ENCODE measurements at regions not wholly inside any gene's neighbourhood (a gene's known extent, or its start where the extent isn't known, plus 50 kb on each side); places are given as distances from the start of the nearest gene placed in this dataset.
"Not testable (repeated sequence)": the region's sequence is repeated elsewhere in the genome, so short reads cannot be mapped to it uniquely, and the experiment has no call there.

- DNase-seq = no peak
- Mint-ChIP-seq H3K4me1 (no peaks in the 10 kb centered on the region), H3K4me3 (no peak overlapping the region), H3K9me3 (peaks cover 2% of the 10 kb centered on the region), H3K27ac (no peak overlapping the region), H3K27me3 (no peaks in the 10 kb centered on the region), H3K36me3 (no peaks in the 10 kb centered on the region)
- POLR2A ChIA-PET = no interaction called here
- ATAC-seq (ENCODE audit: low read depth) = no peak
Observed at GRCh38 chr13:90276216-90276615, 1071.3 kb upstream of the MIR17HG start.

DNA sequence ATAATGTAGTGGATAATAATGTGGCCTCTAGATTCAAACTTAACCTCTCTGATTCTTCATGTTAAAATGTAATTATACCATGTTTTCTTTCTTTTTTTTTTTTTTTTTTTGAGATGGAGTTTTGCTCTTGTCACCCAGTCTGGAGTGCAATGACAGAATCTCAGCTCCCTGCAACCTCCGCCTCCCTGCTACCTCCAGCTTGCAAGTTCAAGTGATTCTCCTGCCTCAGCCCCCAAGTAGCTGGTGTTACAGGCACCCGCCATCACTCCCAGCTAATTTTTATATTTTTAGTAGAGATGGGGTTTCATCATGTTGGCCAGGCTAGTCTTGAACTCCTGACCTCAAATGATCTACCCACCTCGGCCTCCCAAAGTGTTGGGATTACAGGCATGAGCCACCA is 1069.3 kb upstream of the MIR17HG start:
- H3K9me3 Mint-ChIP-seq; POLR2A ChIA-PET; H3K4me3 Mint-ChIP-seq; H3K4me1 Mint-ChIP-seq; H3K27ac Mint-ChIP-seq; DNase-seq; H3K36me3 Mint-ChIP-seq; H3K27me3 Mint-ChIP-seq; ATAC-seq (ENCODE audit: low read depth): not testable (repeated sequence)

DNA sequence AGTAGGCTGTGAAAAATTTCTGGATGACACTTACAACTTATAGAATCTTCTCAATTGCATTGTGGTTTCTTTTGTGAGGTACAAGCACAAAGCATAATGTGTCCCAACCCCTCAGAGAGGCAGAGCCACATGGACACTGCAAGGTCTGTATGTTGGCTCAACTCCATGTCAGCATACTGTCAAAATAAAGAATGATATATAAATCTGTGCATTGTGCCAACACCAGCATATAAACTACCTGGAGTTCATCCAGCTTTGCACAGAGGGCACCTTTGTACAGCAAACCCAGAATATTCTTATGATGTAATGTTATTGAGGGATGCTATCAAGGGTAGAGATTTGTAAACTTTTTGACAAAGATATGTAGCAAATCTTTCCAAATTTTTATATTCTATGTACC is 1065.8 kb upstream of the MIR17HG start:
- POLR2A ChIA-PET = no interaction called here
- no peaks in the 10 kb centered on the region for H3K36me3 Mint-ChIP-seq

GRCh38 chr13:90287521-90287920 is 1060.0 kb upstream of the MIR17HG start:
- no peaks in the 10 kb centered on the region for H3K4me1 Mint-ChIP-seq
- ATAC-seq (ENCODE audit: low read depth) (no peak), DNase-seq (no peak)
- H3K27me3 Mint-ChIP-seq = no peaks in the 10 kb centered on the region
- peaks cover 4% of the 10 kb centered on the region for H3K9me3 Mint-ChIP-seq
- no peak overlapping the region for H3K4me3 Mint-ChIP-seq
- POLR2A ChIA-PET = no interaction called here
- H3K36me3 Mint-ChIP-seq = no peaks in the 10 kb centered on the region
- H3K27ac Mint-ChIP-seq = no peak overlapping the region

More for the DNA sequence above, 1065.8 kb upstream of the MIR17HG start:
- DNase-seq (no peak), ATAC-seq (ENCODE audit: low read depth) (no peak)
- H3K9me3 Mint-ChIP-seq = peaks cover 1% of the 10 kb centered on the region
- no peaks in the 10 kb centered on the region for H3K27me3 Mint-ChIP-seq
- H3K4me1 Mint-ChIP-seq = no peaks in the 10 kb centered on the region
- H3K4me3 Mint-ChIP-seq = no peak overlapping the region
- no peak overlapping the region for H3K27ac Mint-ChIP-seq

DNA sequence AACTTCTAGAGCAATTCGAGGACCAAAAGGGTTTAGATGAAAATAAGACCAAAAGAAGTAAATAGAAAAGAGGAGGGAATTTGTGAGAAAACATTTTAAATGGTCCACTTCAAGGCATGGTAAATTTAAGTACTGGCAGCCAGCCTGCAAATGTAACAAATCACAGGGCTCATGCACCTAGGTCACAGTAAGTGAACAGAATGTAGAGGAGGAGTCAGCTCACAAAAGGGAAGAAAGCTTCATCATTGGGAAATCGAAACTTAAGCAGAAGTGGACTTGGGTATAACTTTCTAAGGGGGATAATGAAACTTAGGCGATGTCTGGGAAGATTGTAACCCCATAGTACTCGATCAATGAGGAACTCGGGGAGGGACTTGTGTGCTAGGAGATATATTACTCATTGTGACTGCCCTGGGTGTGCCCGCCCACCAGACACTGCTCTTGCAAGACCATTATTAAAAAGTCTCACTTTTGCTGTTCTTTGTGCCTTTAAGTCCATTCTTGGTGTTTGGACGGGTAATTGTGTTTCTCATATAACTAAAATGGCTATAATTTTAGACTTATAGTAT is 1053.6 kb upstream of the MIR17HG start:
- H3K9me3 Mint-ChIP-seq = peaks cover 2% of the 10 kb centered on the region
- H3K27ac Mint-ChIP-seq = no peak overlapping the region
- H3K27me3 Mint-ChIP-seq = no peaks in the 10 kb centered on the region
- DNase-seq (no peak), ATAC-seq (ENCODE audit: low read depth) (no peak)
- no peak overlapping the region for H3K4me3 Mint-ChIP-seq
- POLR2A ChIA-PET = no interaction called here
- no peaks in the 10 kb centered on the region for H3K4me1 Mint-ChIP-seq
- no peaks in the 10 kb centered on the region for H3K36me3 Mint-ChIP-seq

GRCh38 chr13:90299238-90299637 is 1048.2 kb upstream of the MIR17HG start:
- ATAC-seq (ENCODE audit: low read depth) (no peak), DNase-seq (no peak)
- Mint-ChIP-seq H3K9me3 (peaks cover 3% of the 10 kb centered on the region), H3K4me1 (no peaks in the 10 kb centered on the region), H3K4me3 (no peak overlapping the region), H3K36me3 (no peaks in the 10 kb centered on the region), H3K27me3 (no peaks in the 10 kb centered on the region), H3K27ac (no peak overlapping the region)
- POLR2A ChIA-PET = no interaction called here

DNA sequence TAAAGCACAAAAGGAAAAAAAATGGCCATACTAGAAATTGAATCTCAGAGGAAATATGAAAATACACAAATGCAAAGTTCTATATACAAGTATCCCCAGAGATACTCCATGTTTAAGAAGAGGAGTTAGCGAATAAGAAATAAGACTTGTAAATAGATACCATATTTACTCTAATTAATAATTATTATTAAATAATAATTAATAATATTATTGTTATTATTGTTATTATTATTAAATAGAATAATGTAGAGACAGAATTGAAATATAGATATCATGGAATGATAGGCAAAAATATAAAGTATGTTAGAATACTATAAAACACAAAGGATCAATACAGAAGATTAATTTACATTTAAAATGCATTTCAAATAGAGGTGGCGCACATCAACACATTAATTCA is 1047.5 kb upstream of the MIR17HG start:
- Mint-ChIP-seq H3K9me3 (peaks cover 3% of the 10 kb centered on the region), H3K36me3 (no peaks in the 10 kb centered on the region), H3K27ac (no peak overlapping the region), H3K4me1 (no peaks in the 10 kb centered on the region), H3K4me3 (no peak overlapping the region), H3K27me3 (no peaks in the 10 kb centered on the region)
- ATAC-seq (ENCODE audit: low read depth) = no peak
- DNase-seq = no peak
- POLR2A ChIA-PET = no interaction called here

- ATAC-seq (ENCODE audit: low read depth) = no peak
- no peaks in the 10 kb centered on the region for H3K4me1 Mint-ChIP-seq
- POLR2A ChIA-PET = no interaction called here
- H3K9me3 Mint-ChIP-seq = peaks cover 5% of the 10 kb centered on the region
- no peaks in the 10 kb centered on the region for H3K36me3 Mint-ChIP-seq
- no peak for DNase-seq
- no peak overlapping the region for H3K4me3 Mint-ChIP-seq
- H3K27me3 Mint-ChIP-seq = no peaks in the 10 kb centered on the region
- no peak overlapping the region for H3K27ac Mint-ChIP-seq
Observed at GRCh38 chr13:90302107-90302506, 1045.4 kb upstream of the MIR17HG start.

- Mint-ChIP-seq H3K4me1 (no peaks in the 10 kb centered on the region), H3K27ac (no peak overlapping the region), H3K4me3 (no peak overlapping the region), H3K9me3 (peaks cover 2% of the 10 kb centered on the region), H3K36me3 (no peaks in the 10 kb centered on the region), H3K27me3 (no peaks in the 10 kb centered on the region)
- ATAC-seq (ENCODE audit: low read depth) (no peak), DNase-seq (no peak)
- POLR2A ChIA-PET = no interaction called here
Observed at GRCh38 chr13:90305796-90306195, 1041.7 kb upstream of the MIR17HG start.

GRCh38 chr13:90307136-90307535 is 1040.4 kb upstream of the MIR17HG start:
- Mint-ChIP-seq H3K36me3 (no peaks in the 10 kb centered on the region), H3K4me1 (no peaks in the 10 kb centered on the region), H3K9me3 (peaks cover 2% of the 10 kb centered on the region), H3K4me3 (no peak overlapping the region), H3K27ac (no peak overlapping the region), H3K27me3 (no peaks in the 10 kb centered on the region)
- ATAC-seq (ENCODE audit: low read depth) (no peak), DNase-seq (no peak)
- POLR2A ChIA-PET = no interaction called here

- DNase-seq = no peak
- Mint-ChIP-seq H3K4me1 (no peaks in the 10 kb centered on the region), H3K4me3 (no peak overlapping the region), H3K27ac (no peak overlapping the region), H3K9me3 (peaks cover 1% of the 10 kb centered on the region), H3K36me3 (no peaks in the 10 kb centered on the region), H3K27me3 (no peaks in the 10 kb centered on the region)
- POLR2A ChIA-PET = no interaction called here
- no peak for ATAC-seq (ENCODE audit: low read depth)
Observed at GRCh38 chr13:90308249-90308648, 1039.2 kb upstream of the MIR17HG start.

- Mint-ChIP-seq H3K9me3 (peaks cover 3% of the 10 kb centered on the region), H3K4me1 (no peaks in the 10 kb centered on the region), H3K4me3 (no peak overlapping the region), H3K36me3 (no peaks in the 10 kb centered on the region), H3K27me3 (no peaks in the 10 kb centered on the region), H3K27ac (no peak overlapping the region)
- no peak for DNase-seq
- no peak for ATAC-seq (ENCODE audit: low read depth)
- POLR2A ChIA-PET = no interaction called here
Observed at GRCh38 chr13:90311929-90312328, 1035.6 kb upstream of the MIR17HG start.

DNA sequence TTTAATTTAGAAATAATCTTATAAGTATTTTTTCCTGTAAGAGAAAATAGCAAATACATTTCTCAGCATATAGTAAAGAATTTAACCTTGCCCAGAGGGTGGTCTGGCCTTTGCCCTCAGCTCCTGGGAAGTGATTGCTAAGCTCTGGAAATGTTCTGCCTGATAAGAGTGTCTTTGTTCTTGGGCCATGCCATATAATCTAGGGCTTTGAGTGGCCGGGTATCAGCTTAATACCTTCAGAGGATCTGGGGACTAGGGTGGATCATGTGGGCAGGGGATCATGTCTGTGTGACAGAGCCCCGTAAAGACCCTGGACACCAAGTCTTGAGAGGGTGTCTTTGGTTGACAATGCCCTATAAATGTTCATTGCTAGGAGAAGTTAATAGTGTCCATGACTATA is 1032.4 kb upstream of the MIR17HG start:
- peaks cover 3% of the 10 kb centered on the region for H3K9me3 Mint-ChIP-seq
- no peak for DNase-seq
- H3K36me3 Mint-ChIP-seq = no peaks in the 10 kb centered on the region
- H3K4me1 Mint-ChIP-seq = no peaks in the 10 kb centered on the region
- no peak for ATAC-seq (ENCODE audit: low read depth)
- no peaks in the 10 kb centered on the region for H3K27me3 Mint-ChIP-seq
- H3K4me3 Mint-ChIP-seq = no peak overlapping the region
- H3K27ac Mint-ChIP-seq = no peak overlapping the region
- POLR2A ChIA-PET = no interaction called here

DNA sequence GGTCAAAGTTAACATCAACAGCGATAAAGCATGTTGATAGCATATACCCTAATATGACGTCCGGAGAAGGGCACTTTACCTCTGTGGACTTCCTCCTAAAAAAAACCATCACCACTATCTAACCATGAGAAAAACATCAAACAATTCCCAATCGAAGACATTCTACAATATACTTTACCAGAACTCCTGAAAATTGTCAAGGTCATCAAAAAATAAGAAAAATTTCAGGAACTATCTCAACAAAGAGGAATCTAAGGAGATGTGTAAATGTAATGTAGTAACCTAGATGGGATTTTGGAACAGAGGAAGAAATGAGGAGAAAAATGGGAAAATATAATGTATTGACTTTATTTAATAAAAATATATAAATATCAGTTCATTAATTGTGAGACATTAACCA is 1026.8 kb upstream of the MIR17HG start:
- ATAC-seq (ENCODE audit: low read depth) (no peak), DNase-seq (no peak)
- Mint-ChIP-seq H3K27me3 (no peaks in the 10 kb centered on the region), H3K27ac (no peak overlapping the region), H3K36me3 (no peaks in the 10 kb centered on the region), H3K4me3 (no peak overlapping the region), H3K9me3 (peaks cover 2% of the 10 kb centered on the region), H3K4me1 (no peaks in the 10 kb centered on the region)
- POLR2A ChIA-PET = no interaction called here

DNA sequence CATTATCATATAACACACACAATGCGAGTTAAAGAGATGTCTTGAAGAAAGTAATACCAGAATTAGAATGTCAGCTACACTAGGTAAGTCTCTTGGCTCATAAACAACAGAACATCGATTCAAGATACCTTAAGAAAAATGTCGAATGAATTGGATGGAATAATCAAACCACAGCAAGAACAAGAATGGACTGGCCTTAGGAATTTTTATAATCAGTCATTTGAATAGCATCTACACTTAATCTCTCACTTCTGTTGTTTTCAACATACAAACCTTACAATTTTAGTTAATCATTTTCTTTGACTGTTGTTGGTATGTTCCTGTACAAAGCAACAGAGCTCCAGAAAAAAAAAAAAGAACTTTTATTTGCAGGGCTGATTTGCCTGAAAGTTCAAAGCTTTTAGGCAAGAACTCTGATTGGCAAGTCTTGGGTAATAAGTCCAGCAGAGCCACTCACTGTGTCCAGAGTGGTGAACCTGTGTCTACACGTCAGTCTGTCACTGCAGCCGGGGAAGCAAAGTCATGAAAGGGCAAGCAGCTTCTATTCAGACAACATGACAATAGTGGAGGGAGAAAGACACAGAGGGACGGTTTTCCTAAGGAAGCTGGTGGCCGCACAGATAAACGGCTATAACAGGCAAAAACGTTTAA is 1026.1 kb upstream of the MIR17HG start:
- no peak for ATAC-seq (ENCODE audit: low read depth)
- Mint-ChIP-seq H3K4me1 (no peaks in the 10 kb centered on the region), H3K27me3 (no peaks in the 10 kb centered on the region), H3K36me3 (no peaks in the 10 kb centered on the region), H3K9me3 (peaks cover 2% of the 10 kb centered on the region), H3K27ac (no peak overlapping the region), H3K4me3 (no peak overlapping the region)
- POLR2A ChIA-PET = no interaction called here
- DNase-seq = no peak
